ENCODE measurements at regions not wholly inside any gene's neighbourhood (a gene's known extent, or its start where the extent isn't known, plus 50 kb on each side); places are given as distances from the start of the nearest gene placed in this dataset.

DNA sequence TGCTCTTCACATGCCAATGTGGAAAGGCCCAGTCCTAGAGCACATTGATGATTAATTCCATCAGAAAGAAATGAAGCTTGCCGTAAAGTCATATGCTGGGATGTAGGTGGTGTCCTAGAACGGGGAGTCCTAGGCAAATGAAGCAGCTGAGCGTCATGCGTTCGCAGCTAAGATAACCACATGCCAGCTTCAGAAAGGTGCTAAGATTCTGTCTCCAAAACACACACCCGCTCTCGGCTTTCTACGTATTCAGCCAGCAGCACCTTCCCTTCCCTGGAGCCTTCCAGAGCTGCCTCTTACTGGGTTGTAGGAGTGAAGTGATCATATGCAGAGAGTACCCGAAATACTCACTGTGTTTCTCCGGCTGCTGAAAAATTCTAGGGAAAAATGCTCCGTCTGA, 421.6 kb upstream of the ID2 start:
- TF ChIP-seq, protein P1, sequence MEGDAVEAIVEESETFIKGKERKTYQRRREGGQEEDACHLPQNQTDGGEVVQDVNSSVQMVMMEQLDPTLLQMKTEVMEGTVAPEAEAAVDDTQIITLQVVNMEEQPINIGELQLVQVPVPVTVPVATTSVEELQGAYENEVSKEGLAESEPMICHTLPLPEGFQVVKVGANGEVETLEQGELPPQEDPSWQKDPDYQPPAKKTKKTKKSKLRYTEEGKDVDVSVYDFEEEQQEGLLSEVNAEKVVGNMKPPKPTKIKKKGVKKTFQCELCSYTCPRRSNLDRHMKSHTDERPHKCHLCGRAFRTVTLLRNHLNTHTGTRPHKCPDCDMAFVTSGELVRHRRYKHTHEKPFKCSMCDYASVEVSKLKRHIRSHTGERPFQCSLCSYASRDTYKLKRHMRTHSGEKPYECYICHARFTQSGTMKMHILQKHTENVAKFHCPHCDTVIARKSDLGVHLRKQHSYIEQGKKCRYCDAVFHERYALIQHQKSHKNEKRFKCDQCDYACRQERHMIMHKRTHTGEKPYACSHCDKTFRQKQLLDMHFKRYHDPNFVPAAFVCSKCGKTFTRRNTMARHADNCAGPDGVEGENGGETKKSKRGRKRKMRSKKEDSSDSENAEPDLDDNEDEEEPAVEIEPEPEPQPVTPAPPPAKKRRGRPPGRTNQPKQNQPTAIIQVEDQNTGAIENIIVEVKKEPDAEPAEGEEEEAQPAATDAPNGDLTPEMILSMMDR (IDR thresholded peaks at IDR 0.05) = no peak
- TF ChIP-seq POLR2A (IDR thresholded peaks at IDR 0.05) (no peak), EP300 (IDR thresholded peaks at IDR 0.05) (no peak)
